Ovary (tissue), 3 donors: ENCODE measurements at regions not wholly inside any gene's neighbourhood (a gene's known extent, or its start where the extent isn't known, plus 50 kb on each side); places are given as distances from the start of the nearest gene placed in this dataset.

Experiments used
- CTCF ChIP-seq, 3 donors: fragments of 450-650 bp in 2 of 3; fragments of 200-600 bp in 1 of 3; IDR thresholded peaks; one replicate each; pipeline versions ENCODE4 v1.5.1 to v1.8.0; 2016 to 2022; ENCODE audit warnings: antibody characterized with exemption in 3 of 3, mild to moderate bottlenecking in 1 of 3
- POLR2A ChIP-seq: fragments of 450-650 bp; IDR thresholded peaks from one replicate; pipeline ENCODE4 v1.6.1; 2017; ENCODE audit warnings: antibody characterized with exemption, mild to moderate bottlenecking, moderate library complexity
- donor health status: DM: no; HTN: no; CAD: no.

GRCh38 chr14:101498526-101498860 lies 62.8 kb upstream of the DIO3 start:
- TF ChIP-seq CTCF (IDR thresholded peaks at IDR 0.05) (no peak), POLR2A (no peak)
